ENCODE measurements at regions not wholly inside any gene's neighbourhood (a gene's known extent, or its start where the extent isn't known, plus 50 kb on each side); places are given as distances from the start of the nearest gene placed in this dataset.

GRCh38 chr5:89988129-89988810 is 421.3 kb downstream of the CETN3 start:
- peak; percentile 78 for DNase-seq

- DNase-seq, result no peak
These were observed 426.3 kb downstream of the CETN3 start for GRCh38 chr5:89983216-89983615.

- DNase-seq, result no peak
These were observed 427.4 kb downstream of the CETN3 start for GRCh38 chr5:89981878-89982773.

GRCh38 chr5:89981021-89981420 is 428.5 kb downstream of the CETN3 start:
- no peak for DNase-seq

- no peak for DNase-seq
These were observed 436.0 kb downstream of the CETN3 start for GRCh38 chr5:89973516-89973915.

GRCh38 chr5:89972901-89973300 is 436.7 kb downstream of the CETN3 start:
- peak; percentile 46 for DNase-seq

GRCh38 chr5:89968958-89969381 is 440.6 kb downstream of the CETN3 start:
- no peak for DNase-seq

- peak; percentile 76 for DNase-seq
These were observed 441.6 kb downstream of the CETN3 start for GRCh38 chr5:89967771-89968444.

GRCh38 chr5:89956838-89957237 is 452.7 kb downstream of the CETN3 start:
- no peak for DNase-seq

- DNase-seq, result no peak
These were observed 454.6 kb downstream of the CETN3 start for GRCh38 chr5:89954916-89955315.

- no peak for DNase-seq
These were observed 457.7 kb downstream of the CETN3 start for GRCh38 chr5:89951876-89952275.

GRCh38 chr5:89950234-89950633 is 459.3 kb downstream of the CETN3 start:
- DNase-seq, result no peak

GRCh38 chr5:89948977-89949376 is 460.6 kb downstream of the CETN3 start:
- DNase-seq, result no peak

- DNase-seq, result no peak
These were observed 462.6 kb downstream of the CETN3 start for GRCh38 chr5:89946916-89947315.

GRCh38 chr5:89946508-89946907 is 463.0 kb downstream of the CETN3 start:
- DNase-seq, result no peak

GRCh38 chr5:89942171-89942570 is 467.4 kb downstream of the CETN3 start:
- DNase-seq, result no peak

GRCh38 chr5:89936576-89936975 is 473.0 kb downstream of the CETN3 start:
- DNase-seq, result no peak

- DNase-seq, result no peak
These were observed 475.5 kb downstream of the CETN3 start for GRCh38 chr5:89934069-89934468.

GRCh38 chr5:89932771-89933181 is 476.8 kb downstream of the CETN3 start:
- DNase-seq, result no peak

GRCh38 chr5:89930591-89931392 is 478.8 kb downstream of the CETN3 start:
- DNase-seq, result peak; percentile 87

GRCh38 chr5:89929834-89930233 is 479.7 kb downstream of the CETN3 start:
- no peak for DNase-seq

GRCh38 chr5:89929173-89929572 is 480.4 kb downstream of the CETN3 start:
- peak; percentile 22 for DNase-seq
